H1 (cell line): ENCODE measurements at regions not wholly inside any gene's neighbourhood (a gene's known extent, or its start where the extent isn't known, plus 50 kb on each side); places are given as distances from the start of the nearest gene placed in this dataset.
A peak's percentile ranks its signal among the peaks of the same experiment; 100 is the strongest.

Experiments used
- CTCF ChIA-PET: fragments of 300-600 bp; sonication (Branson Sonifier 250); formaldehyde crosslinking; loops from one replicate; lab custom pipeline; 2021; ENCODE audit not compliant: partially characterized antibody; lab: Charles Lee
- POLR2A ChIA-PET: fragments of 300-600 bp; sonication (Branson Sonifier 250); formaldehyde crosslinking; loops from one replicate; lab custom pipeline; 2021; ENCODE audit warnings: inconsistent platforms; ENCODE audit not compliant: partially characterized antibody; lab: Charles Lee
- DNase-seq, 2 experiments: peaks; one replicate each; pipeline versions ENCODE4 v3.0.0 to v3.0.0-alpha.2; 2010 to 2022; ENCODE audit warnings: low spot score in 2 of 2, low read depth in 1 of 2, mixed read lengths in 1 of 2
- FAIRE-seq: peaks from 2 replicates; lab custom pipeline; 2011; peaks lifted over from hg19 to GRCh38; lab: Jason Lieb, UNC
- H2AFZ ChIP-seq: 2 replicates; pipeline ENCODE4 v1.8.1; 2012; ENCODE audit warnings: low read length, inconsistent platforms
- H2AK5ac ChIP-seq: 2 replicates; pipeline ENCODE4 v1.6.1; 2013; ENCODE audit warnings: low read depth, low read length
- H2BK120ac ChIP-seq: replicated peaks from 2 replicates; pipeline ENCODE3; 2013; ENCODE audit warnings: low read depth, low read length, inconsistent platforms
- H2BK12ac ChIP-seq: 2 replicates; pipeline ENCODE4 v1.6.1; 2013; ENCODE audit warnings: low read depth, low read length
- H2BK15ac ChIP-seq: 2 replicates; pipeline ENCODE4 v1.6.1; 2013; ENCODE audit warnings: low read length
- H2BK20ac ChIP-seq: 2 replicates; pipeline ENCODE4 v1.6.1; 2013; ENCODE audit warnings: low read length
- H2BK5ac ChIP-seq: 2 replicates; pipeline ENCODE4 v1.6.1; 2013; ENCODE audit warnings: low read depth, low read length
- H3K14ac ChIP-seq: 2 replicates; pipeline ENCODE4 v1.6.1; 2013; ENCODE audit warnings: inconsistent platforms; ENCODE audit not compliant: insufficient read length
- H3K18ac ChIP-seq: 2 replicates; pipeline ENCODE4 v1.6.1; 2013; ENCODE audit warnings: low read length; ENCODE audit errors: extremely low read depth
- H3K23ac ChIP-seq: 2 replicates; pipeline ENCODE4 v1.6.1; 2013; ENCODE audit warnings: inconsistent platforms; ENCODE audit not compliant: insufficient read length
- H3K23me2 ChIP-seq: 2 replicates; pipeline ENCODE4 v1.6.1; 2013; ENCODE audit warnings: low read depth, low read length
- H3K27ac ChIP-seq: 2 replicates; pipeline ENCODE4 v1.6.1; 2011; ENCODE audit warnings: low read depth, low read length, inconsistent platforms
- H3K27me3 ChIP-seq, 4 experiments: replicated peaks in 1 of 4; 1 replicate in 1 of 4; 2 replicates in 3 of 4; pipeline versions ENCODE4 v1.6.1 to v1.8.1; 2011 to 2013; ENCODE audit warnings: low read length in 3 of 4, mild to moderate bottlenecking in 3 of 4, inconsistent platforms in 2 of 4, mixed read lengths in 2 of 4, moderate library complexity in 1 of 4; ENCODE audit not compliant: control insufficient read depth in 3 of 4, insufficient read depth in 3 of 4; ENCODE audit errors: extremely low read depth in 1 of 4
- H3K36me3 ChIP-seq, 4 experiments: 2 replicates each; pipeline versions ENCODE4 v1.6.1 to v1.8.1; 2011 to 2013; ENCODE audit warnings: mild to moderate bottlenecking in 4 of 4, low read length in 3 of 4, moderate library complexity in 2 of 4, control low read depth in 1 of 4, inconsistent platforms in 1 of 4; ENCODE audit not compliant: insufficient read depth in 4 of 4, control insufficient read depth in 2 of 4
- H3K4ac ChIP-seq: replicated peaks from 2 replicates; pipeline ENCODE3; 2013; ENCODE audit warnings: low read length, low read depth, mixed read lengths, inconsistent platforms; ENCODE audit not compliant: insufficient read length
- H3K4me1 ChIP-seq, 4 experiments: replicated peaks in 1 of 4; 1 replicate in 1 of 4; 2 replicates in 3 of 4; pipeline versions ENCODE4 v1.6.1 to v1.8.1; 2011 to 2013; ENCODE audit warnings: low read length in 3 of 4, inconsistent platforms in 2 of 4, mixed read lengths in 1 of 4; ENCODE audit not compliant: insufficient read depth in 4 of 4, control insufficient read depth in 3 of 4
- H3K4me2 ChIP-seq, 2 experiments: 2 replicates each; pipeline versions ENCODE4 v1.6.1 to v1.8.1; 2011 to 2013; ENCODE audit warnings: low read depth in 2 of 2, low read length in 2 of 2, control low read depth in 1 of 2, inconsistent platforms in 1 of 2, mild to moderate bottlenecking in 1 of 2; ENCODE audit not compliant: insufficient read depth in 1 of 2
- H3K4me3 ChIP-seq, 4 experiments: fragments of 200-600, 300-600 bp in 1 of 4; sonication (generic), shearing (Covaris generic), sonication (Bioruptor Twin) in 1 of 4; 2 replicates each; pipeline versions ENCODE4 v1.5.1 to v1.8.1; 2011 to 2016; ENCODE audit warnings: low read length in 4 of 4, low read depth in 3 of 4, control low read depth in 2 of 4, inconsistent platforms in 2 of 4, mild to moderate bottlenecking in 2 of 4, mixed read lengths in 1 of 4, moderate library complexity in 1 of 4; ENCODE audit not compliant: insufficient read depth in 2 of 4; ENCODE audit errors: extremely low read depth in 1 of 4
- H3K56ac ChIP-seq: replicated peaks from 2 replicates; pipeline ENCODE3; 2013; ENCODE audit warnings: low read depth, mild to moderate bottlenecking, mixed read lengths, low read length, inconsistent platforms; ENCODE audit not compliant: insufficient read length
- H3K79me1 ChIP-seq: 2 replicates; pipeline ENCODE4 v1.6.1; 2013; ENCODE audit warnings: low read depth, low read length, control low read depth
- H3K79me2 ChIP-seq, 2 experiments: 2 replicates each; pipeline versions ENCODE4 v1.6.1 to v1.8.1; 2012 to 2013; ENCODE audit warnings: low read length in 2 of 2, mild to moderate bottlenecking in 2 of 2, inconsistent platforms in 1 of 2; ENCODE audit not compliant: insufficient read depth in 2 of 2, control insufficient read depth in 1 of 2
- H3K9ac ChIP-seq, 4 experiments: replicated peaks in 1 of 4; 1 replicate in 1 of 4; 2 replicates in 3 of 4; pipeline versions ENCODE4 v1.6.1 to v1.8.1; 2011 to 2013; ENCODE audit warnings: low read depth in 3 of 4, low read length in 3 of 4, control low read depth in 2 of 4, mild to moderate bottlenecking in 2 of 4, moderate library complexity in 2 of 4, inconsistent platforms in 1 of 4; ENCODE audit errors: extremely low read depth in 1 of 4
- H3K9me3 ChIP-seq, 2 experiments: 2 replicates each; pipeline versions ENCODE4 v1.6.1 to v1.8.1; 2012 to 2013; ENCODE audit warnings: mild to moderate bottlenecking in 2 of 2, moderate library complexity in 2 of 2, control low read depth in 1 of 2, inconsistent platforms in 1 of 2, low read depth in 1 of 2, low read length in 1 of 2, mixed read lengths in 1 of 2; ENCODE audit not compliant: insufficient read depth in 2 of 2
- H4K20me1 ChIP-seq, 2 experiments: replicated peaks in 1 of 2; 2 replicates each; pipeline versions ENCODE3 to v1.8.1; 2011 to 2013; ENCODE audit warnings: inconsistent platforms in 2 of 2, low read length in 2 of 2, mild to moderate bottlenecking in 1 of 2; ENCODE audit not compliant: insufficient read depth in 2 of 2, control insufficient read depth in 1 of 2
- H4K5ac ChIP-seq: 2 replicates; pipeline ENCODE4 v1.6.1; 2013; ENCODE audit warnings: low read length, low read depth, mixed read lengths, inconsistent platforms; ENCODE audit not compliant: insufficient read length
- H4K8ac ChIP-seq: 2 replicates; pipeline ENCODE4 v1.8.0; 2013; ENCODE audit warnings: mild to moderate bottlenecking, moderate library complexity, low read length, inconsistent platforms; ENCODE audit not compliant: insufficient read depth; ENCODE audit errors: extremely low read depth
- H4K91ac ChIP-seq: replicated peaks from 2 replicates; pipeline ENCODE3; 2013; ENCODE audit warnings: low read length, mixed read lengths, inconsistent platforms; ENCODE audit not compliant: insufficient read length
- JUN ChIP-seq: IDR thresholded peaks from 2 replicates; pipeline ENCODE4 v1.6.1; 2011; ENCODE audit warnings: low read depth, mild to moderate bottlenecking, improper control_type of control experiment, low read length
- SUZ12 ChIP-seq: fragments of 200-600 bp; sonication (generic); IDR thresholded peaks from 2 replicates; pipeline ENCODE4 v1.6.1; 2012; ENCODE audit warnings: mild to moderate bottlenecking, inconsistent platforms, low read length, moderate library complexity, mixed read lengths

GRCh38 chr2:41033127-41033526 lies 581.2 kb upstream of the SLC8A1 start (continued):
- no peak for TF ChIP-seq SUZ12

- Histone ChIP-seq H3K36me3 (0 out of 8 replicates have a peak, but pooled peaks cover 0 to 3% (median 0%) of the 10 kb centered on the region in 4 experiments), H3K27ac (no peak overlapping the region), H3K4ac (no peak overlapping the region), H3K79me1 (no peaks in the 10 kb centered on the region), H3K9ac (no peak overlapping the region), H2AFZ (no peak overlapping the region), H3K4me2 (no peak overlapping the region), H3K27me3 (no peaks in the 10 kb centered on the region), H2AK5ac (no peak overlapping the region), H2BK5ac (no peak overlapping the region), H3K23me2 (no peaks in the 10 kb centered on the region), H2BK12ac (no peak overlapping the region), H3K23ac (no peak overlapping the region), H3K79me2 (no peaks in the 10 kb centered on the region), H3K14ac (no peak overlapping the region), H4K8ac (no peak overlapping the region), H4K20me1 (no peaks in the 10 kb centered on the region), H3K4me3 (no peak overlapping the region), H2BK120ac (no peak overlapping the region), H3K56ac (no peak overlapping the region), H4K91ac (no peak overlapping the region), H3K18ac (no peak overlapping the region), H3K9me3 (no peaks in the 10 kb centered on the region; a peak in 1 of 4 replicates), H3K4me1 (no peaks in the 10 kb centered on the region), H2BK20ac (no peak overlapping the region), H4K5ac (no peak overlapping the region), H2BK15ac (0 out of 2 replicates have a peak overlapping the region, but pooled peaks have one; percentile 32)
- ChIA-PET POLR2A (interaction anchor here (0.6 kb wide), 1 partner anchor 318 kb away, joined by 5 read pairs; no protein-coding TSS in a partner anchor), CTCF (interaction anchor here (0.6 kb wide), 1 partner anchor 1537 kb away, joined by 3 read pairs; no protein-coding TSS in a partner anchor)
- no peak for FAIRE-seq
- DNase-seq: no peak
- no peak for TF ChIP-seq JUN
Observed at GRCh38 chr2:41038408-41038807, 586.5 kb upstream of the SLC8A1 start.
